Activated T-helper 9 cell treated with anti-CD3 and anti-CD28 coated beads, Interleukin-2, amount 50 U/mL, for 16 hours (primary cell): ENCODE measurements at regions not wholly inside any gene's neighbourhood (a gene's known extent, or its start where the extent isn't known, plus 50 kb on each side); places are given as distances from the start of the nearest gene placed in this dataset.

Source experiments
- DNase-seq: peaks from one replicate; pipeline ENCODE4 v3.0.0-alpha.2; 2020; ENCODE audit warnings: low read depth

DNA sequence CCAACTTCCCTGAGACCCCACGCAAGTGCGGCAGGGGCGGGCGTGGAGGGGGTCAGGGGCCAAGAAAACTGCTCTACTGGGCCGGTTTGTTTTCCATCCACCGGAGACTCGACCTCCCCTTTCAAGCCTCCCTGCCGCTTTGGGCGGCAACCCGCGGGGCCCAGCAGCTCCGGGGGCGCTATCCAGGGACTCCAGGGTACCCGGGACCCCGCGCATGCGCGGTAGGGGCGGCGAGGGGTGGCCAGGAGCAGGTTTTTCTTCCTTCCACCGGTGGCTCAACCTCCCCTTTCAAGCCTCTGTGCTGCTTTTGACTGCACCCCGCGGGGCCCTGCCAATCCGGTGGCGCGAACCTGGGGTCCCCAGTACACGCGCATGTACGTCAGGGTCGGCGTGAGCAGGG lies 323.5 kb downstream of the ALG10 start:
- DNase-seq, result no peak

DNA sequence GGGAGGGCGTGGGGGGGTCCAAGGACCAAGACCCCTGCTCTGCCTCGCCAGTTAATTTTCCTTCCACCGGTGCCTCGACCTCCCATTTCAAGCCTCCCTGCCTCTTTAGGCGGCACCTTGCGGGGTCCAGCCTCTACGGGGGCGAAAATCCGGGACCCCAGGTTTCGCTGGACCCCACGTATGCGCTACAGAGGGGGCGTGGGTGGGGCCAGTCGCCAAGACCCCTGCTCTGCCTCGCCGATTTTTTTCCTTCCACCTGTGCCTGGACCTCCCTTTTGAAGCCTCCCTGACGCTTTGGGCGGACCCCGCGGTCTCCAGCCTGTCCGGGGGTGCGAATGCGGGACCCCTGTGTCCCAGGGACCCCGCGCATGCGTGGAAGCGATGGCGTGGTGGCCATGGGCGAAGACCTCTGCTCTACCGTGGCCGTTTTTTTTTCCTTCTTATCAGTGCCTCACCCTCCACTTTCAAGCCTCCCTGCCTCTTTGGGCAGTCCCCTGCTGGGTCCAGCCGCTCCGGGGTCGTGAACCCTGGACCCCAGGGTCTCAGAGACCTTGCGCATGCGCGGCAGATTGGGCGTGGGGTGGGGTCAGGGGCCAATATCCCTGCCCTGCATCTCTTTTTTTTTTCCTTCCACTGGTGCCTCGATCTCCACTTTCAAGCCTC lies 324.2 kb downstream of the ALG10 start:
- DNase-seq, result no peak

DNA sequence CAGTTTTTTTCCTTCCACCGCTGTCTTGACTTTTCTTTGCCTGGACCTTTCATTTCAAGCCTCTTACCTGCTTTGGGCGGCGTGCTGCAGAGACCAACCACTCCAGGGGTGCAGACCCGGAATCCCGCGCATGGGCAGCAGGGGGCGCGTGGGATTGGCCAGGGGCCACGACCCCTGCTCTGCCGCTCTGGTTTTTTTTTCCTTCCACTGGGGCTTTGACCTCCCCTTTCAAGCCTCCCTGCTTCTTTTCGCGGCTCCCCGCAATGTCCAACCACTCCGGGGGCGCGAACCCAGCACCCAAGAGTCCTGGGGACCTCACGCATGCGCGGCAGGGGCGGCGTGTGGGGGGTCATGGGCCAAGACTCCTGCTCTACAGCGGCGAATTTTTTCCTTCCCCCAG lies 325.1 kb downstream of the ALG10 start:
- no peak for DNase-seq

DNA sequence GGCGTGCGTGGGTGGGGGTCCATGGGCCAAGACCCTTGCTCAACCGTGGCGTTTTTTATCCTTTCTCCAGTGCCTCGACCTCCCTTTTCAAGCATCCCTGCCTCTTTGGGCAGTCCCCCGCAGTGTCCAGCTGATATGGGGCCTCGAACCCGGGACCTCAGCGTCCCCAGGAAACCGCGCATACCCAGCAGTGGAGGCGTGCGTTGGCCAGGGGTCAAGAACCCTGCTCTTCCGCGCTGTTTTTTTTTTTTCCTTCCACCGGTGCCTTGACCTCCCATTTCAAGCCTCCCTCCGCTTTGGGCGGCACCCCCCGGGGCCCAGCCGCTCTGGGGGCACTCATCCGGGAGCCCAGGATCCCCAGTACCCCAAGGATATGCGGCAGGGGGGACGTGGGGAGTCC lies 325.8 kb downstream of the ALG10 start:
- DNase-seq, result no peak

DNA sequence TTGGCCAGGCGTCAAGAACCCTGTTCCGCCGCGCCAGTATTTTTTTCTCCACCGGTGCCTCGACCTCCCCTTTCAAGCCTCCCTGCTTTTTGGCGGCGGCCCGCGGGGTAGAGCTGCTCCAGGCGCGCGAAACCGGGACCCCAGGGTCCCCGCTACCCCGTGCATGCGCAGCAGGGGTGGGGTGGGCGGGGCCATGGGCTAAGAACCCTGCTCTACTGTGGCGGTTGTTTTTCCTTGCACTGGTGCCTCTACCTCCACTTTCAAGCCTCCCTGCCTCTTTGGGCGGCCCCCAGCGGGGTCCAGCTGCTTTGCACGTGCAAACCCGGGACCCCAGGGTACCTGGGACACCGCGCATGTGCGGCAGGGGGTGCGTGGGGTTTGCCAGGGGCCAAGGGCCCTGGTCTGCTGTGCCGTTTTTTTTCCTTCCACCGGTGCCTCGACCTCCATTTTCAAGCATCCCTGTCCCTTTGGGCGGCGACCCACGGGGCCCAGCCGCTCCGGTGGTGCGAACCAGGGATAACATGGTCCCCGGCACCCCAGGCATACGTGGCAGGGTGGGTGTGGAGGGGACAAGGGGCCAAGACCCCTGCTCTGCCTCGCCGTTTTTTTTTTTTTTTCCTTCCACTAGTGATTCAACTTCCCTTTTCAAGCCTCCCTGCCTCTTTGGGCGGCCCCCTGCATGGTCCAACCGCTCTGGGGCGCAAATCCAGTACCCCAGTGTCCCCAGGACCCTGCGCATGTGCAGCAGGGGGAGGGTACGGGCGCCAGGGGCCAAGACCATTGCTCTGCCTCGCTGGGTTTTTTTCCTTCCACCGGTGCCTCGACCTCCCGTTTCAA lies 326.8 kb downstream of the ALG10 start:
- no peak for DNase-seq

DNA sequence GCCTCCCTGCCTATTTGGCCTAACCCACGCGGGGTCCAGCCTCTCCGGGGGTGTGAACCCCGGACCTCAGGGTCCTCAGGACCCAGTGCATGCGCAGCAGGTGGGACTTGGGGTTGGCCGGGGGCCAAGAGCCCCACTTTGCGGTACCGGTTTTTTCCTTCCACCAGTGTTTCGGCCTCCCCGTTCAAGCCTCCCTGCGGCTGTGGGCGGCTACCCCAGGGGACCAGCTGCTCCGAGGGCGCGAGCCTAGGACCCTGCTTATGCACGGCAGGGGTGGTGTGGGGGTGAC lies 327.3 kb downstream of the ALG10 start:
- DNase-seq, result no peak

DNA sequence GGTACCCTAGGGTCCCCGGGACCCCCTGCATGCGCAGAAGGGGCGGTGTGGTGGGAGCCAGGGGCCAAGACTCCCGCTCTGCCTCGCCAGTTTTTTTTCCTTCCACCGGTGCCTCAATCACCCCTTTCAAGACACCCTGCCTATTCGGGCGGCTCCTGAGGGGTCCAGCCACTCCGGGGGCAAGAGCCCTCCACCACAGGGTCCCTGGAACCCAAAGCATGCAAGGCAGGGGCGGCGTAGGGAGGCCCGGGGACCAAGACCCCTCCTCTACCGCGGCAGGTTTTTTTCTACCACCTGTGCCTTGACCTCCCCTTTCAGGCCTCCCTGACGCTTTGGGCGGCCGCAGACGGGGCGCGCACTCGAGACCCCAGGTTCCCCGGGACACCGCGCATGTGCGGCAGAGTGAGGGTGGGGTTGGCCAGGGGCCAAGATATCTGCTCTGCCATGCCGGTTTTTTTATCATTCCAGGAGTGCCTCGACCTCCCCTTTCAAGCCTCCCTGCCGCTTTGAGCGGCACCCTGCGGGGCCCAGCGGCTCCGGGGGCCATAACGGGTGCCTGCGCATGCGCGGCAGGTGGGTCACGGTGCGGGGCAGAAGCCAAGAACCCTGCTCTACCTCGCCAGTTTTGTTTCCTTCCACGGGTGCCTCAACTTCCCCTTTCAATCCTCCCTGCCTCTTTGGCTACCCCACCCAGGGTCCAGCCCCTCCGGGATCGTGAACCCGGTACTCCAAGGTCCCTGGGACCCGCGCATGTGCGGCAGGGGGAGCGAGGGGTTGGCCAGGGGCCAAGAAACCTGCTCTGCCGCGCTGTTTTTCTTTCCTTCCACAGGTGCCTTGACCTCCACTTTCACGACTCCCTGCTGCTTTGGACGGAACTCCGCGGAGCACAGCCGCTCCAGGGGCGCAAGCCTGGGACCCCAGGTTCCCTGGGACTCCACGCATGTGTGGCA lies 328.1 kb downstream of the ALG10 start:
- no peak for DNase-seq

DNA sequence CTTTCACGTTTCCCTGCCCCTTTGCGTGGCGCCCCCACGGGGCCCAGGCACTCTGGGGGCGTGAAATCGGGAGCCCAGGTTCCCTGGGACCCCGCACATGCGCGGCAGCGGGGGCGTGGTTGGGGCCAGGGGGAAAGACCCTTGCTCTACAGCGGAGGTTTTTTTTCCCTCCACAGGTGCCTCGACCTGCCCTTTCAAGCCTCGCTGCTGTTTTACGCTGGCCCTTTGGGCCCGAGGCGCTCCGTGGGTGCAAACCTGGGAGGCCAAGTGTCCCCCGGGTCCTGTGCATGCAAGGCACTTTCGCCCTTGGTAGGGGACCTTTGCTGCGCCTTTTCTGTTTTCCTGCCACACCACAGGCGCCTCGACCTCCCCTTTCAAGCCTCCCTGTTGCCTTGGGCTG lies 329.8 kb downstream of the ALG10 start:
- no peak for DNase-seq

DNA sequence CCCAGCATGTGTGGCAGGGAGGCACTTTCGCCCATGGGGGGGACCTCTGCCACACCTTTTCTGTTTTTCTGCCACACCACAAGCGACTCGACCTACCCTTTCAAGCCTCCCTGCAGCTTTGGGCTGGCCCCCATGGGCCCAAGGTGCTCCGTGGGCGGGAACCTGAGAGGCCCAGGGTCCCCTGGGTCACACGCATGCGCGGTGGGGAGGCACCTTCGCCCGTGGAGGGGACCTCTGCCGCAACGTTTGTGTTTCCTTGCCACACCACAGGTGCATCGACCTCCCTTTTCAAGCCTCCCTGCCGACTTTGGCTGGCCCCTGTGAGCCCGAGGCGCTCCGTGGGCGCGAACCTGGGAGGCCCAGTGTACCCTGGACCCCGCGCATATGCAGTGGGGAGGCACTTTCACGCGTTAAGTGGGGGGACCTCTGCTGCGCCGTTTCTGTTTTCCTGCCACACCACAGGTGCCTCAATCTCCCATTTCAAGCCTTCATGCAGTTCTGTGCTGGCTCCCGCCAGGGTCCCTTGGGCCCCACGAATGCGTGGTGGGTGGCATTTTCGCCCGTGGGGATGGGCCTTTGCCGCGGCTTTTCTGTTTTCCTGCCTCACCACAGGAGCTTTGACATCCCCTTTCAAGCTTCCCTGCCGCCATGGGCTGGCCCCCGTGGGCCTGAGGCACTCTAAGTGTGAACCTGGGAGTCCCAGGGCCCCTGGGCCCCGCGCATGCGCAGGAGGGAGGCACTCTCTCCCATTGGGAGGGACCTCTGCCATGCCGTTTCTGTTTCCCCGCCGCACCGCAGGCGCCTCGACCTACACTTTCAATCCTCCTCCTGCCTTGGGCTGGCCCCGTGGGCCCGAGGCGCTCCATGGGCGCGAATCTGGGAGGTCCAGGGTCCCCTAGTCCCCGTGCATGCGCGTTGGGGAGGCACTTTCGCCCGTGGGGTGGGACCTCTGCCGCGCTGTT lies 332.2 kb downstream of the ALG10 start:
- no peak for DNase-seq

DNA sequence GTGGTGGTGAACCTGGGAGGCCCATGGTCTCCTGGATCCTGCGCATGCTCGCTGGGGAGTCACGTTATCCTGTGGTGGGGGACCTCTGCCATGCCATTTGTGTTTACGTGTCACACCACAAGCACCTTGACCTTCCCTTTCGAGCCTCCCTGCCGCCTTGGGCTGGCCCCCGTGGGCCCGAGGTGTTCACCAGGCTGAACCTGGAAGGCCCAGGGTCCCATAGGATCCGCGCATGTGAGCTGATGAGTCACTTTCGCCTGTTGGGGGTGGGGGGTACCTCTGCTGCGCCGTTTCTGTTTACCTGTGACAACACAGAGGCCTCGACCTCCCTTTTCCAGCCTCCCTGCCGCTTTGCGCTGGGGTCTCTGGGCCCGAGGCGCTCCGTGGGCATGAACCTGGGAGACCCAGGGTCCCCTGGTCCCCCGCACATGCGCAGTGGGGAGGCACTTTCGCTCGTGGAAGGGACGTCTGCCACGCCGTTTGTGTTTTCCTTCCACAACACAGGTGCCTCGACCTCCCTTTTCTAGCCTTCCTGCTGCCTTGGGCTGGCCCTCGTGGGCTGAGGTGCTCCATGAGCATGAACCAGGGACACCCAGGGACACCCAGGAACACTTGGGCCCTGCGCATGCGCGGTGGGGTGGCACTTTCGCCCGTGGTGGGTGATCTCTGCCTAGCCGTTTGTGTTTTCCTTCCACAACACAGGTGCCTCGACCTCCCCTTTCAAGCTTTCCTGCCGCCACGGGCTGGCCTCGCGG lies 334.1 kb downstream of the ALG10 start:
- no peak for DNase-seq

DNA sequence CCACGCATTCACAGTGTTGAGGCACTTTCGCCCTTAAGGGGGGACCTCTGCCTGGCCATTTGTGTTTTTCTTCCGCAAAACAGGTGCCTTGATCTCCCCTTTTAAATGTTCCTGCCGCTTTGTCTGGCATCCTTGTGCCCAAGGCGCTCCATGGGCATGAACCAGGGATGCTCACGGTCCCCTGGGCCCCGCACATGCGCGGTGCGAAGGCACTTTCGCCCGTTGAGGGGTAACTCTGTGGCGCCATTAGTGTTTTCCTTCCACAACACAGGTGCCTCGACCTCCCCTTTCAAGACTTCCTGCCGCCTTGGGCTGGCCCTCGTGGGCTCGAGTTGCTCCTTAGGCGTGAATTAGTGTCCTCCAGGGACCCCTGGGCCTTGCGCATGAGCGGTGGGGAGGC lies 335.5 kb downstream of the ALG10 start:
- DNase-seq, result no peak

DNA sequence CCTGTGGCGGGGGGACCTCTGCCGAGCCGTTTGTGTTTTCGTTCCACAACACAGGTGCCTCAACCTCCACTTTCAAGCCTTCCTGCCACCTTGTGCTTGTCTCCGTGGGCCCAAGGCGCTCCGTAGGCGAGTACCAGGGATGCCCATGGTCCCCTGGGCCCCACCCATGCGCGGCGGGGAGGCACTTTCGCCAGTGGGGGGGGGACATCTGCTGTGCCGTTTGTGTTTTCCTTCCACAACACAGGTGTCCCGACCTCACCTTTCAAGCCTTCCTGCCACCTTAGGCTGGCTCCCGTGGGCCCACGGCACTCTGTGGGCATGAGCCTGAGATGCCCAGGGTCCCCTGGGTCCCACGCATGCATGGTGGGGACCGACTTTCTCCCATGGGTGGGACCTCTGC lies 335.9 kb downstream of the ALG10 start:
- DNase-seq, result no peak

DNA sequence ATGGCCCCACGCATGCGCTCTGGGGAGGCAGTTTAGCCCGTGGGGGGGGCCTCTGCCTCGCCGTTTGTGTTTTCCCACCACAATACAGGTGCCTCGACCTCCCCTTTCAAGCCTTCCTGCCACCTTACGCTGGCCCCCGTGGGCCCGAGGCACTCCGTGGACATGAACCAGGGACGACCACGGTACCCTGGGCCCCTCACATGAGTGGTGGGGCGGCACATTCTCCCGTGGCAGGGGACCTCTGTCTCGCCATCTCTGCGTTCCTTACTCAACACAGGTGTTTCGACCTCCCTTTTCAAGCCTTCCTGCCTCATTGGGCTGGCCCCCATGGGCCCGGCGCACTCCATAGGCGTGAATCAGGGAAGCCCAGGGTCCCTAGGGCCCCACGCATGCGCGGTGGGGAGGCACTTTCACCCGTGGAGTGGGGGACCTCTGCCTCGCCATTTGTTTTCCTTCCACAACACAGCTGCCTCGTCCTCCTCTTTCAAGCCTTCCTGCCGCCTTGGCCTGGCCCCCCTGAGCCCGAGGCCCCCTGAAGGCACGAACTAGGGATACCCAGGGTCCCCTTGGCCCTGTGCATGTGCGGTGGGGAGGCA lies 339.5 kb downstream of the ALG10 start:
- DNase-seq, result no peak

DNA sequence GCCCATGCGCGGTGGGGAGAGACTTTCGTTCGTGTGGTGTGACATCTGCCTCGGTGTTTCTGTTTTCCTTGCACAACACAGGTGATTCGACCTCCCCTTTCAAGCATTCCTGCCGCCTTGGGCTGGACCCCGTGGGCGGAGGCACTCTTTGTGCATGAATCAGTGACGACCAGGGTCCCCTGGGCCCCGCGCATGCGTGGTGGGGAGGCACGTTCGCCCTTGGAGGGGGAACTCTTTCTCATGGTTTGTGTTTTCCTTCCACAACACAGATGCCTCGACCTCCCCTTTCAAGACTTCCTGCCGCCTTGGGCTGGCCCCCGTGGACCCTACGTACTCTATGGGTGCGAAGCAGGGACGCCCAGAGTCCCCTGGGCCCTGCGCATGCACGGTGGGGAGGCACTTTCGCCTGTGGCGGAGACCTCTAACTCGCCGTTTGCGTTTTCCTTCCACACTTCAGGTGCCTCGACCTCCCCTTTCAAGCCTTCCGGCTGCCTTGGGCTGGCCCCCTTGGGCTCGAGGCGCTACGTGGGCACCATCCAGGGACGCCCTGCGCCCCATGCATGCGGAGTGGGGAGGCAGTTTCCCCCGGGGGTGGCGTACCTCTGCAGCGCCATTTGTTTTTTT lies 340.9 kb downstream of the ALG10 start:
- no peak for DNase-seq

DNA sequence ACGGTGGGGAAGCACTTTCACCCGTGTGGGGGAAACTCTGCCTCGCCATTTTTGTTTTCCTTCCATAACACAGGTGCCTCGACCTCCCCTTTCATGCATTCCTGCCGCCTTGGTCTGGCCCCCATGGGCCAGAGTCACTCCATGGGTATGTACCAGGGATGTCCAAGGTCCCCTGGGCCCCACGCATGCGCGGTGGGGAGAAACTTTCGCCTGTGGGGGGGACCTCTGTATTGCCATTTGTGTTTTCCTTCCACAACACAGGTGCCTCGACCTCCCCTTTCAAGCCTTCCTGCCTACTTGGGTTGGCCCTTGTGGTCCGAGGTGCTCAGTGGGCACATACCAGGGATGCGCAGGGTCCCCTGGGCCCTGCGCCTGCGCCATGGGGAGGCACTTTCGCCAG lies 345.8 kb downstream of the ALG10 start:
- DNase-seq, result no peak

DNA sequence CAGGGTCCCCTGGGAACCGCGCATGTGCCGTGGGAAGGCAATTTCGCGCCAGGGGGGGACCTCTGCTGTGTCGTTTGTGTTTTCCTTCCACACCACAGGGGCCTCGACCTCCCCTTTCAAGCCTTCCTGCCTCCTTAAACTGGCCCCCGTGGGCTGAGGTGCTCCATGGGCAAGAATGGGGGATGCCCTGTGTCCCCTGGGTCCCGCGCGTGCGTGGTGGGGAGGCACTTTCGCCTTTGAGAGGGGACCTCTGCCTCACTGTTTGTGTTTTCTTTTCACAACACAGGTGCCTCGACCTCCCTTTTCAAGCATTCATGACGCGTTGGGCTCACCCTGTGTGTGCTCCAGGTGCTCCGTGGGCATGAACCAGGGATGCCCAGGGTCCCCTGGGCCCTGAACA lies 348.8 kb downstream of the ALG10 start:
- no peak for DNase-seq

DNA sequence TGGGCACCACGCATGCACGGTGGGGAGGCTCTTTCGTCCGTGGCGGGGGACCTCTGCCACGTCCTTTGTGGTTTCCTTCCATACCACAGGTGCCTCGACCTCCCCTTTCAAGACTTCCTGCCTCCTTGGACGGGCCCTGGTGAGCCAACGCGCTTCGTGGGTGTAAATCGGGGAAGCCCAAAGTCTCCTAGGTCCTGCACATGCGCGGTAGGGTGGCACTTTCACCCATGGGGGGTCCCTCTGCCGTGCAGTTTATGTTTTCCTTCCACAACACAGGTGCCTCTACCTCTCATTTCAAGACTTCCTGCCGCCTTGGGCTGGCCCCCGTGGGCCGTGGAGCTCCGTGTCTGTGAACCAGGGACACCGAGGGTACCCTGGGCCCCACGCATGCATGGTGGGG lies 349.7 kb downstream of the ALG10 start:
- DNase-seq, result no peak

DNA sequence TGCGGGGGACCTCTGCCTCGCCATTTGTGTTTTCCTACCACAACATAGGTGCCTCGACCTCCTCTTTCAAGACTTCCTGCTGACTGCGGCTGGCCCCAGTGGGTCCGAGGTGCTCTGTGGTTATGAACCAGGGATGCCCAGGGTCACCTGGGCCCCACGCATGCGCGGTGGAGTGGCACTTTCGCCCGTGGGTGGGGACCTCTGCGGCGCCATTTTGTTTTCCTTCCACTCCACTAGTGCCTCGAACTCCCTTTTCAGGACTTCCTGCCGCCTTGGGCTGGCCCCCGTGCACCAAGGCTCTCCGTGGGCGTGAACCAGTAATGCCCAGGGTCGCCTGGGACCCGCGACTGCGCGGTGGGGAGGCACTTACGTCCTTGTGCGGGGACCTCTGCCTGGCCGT lies 351.6 kb downstream of the ALG10 start:
- DNase-seq, result no peak

DNA sequence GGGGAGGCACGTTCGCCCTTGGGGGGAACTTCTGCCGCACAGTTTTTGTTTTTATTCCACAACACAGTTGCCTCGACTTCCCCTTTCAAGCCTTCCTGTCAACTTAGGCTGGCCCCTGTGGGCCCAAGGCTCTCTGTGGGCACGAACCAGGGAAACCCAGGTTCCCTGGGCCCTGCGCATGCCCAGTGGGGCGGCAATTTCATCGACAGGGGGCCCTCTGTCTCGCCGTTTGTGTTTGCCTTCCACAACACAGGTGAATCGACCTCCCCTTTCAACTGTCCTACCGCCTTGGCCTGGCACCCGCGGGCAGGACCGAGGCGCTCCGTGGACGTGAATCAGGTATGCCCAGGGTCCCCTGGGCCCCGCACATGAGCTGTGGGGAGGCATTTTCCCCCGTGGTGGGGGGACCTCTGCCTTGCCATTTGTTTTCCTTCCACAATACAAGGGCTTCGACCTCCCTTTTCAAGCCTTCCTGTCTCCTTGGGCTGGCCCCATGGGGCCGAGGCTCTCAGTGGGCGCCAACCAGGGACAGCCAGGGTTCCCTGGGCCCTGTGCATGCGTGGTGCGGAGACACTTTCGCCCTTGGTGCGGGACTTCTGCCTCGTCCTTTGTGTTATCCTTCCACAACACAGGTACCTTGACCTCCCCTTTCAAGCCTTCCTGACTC lies 354.0 kb downstream of the ALG10 start:
- DNase-seq, result no peak
